Adrenal gland (tissue), 9 donors: ENCODE measurements at regions not wholly inside any gene's neighbourhood (a gene's known extent, or its start where the extent isn't known, plus 50 kb on each side); places are given as distances from the start of the nearest gene placed in this dataset.

Source experiments
- DNase-seq, 7 donors: peaks; one replicate each; pipeline ENCODE4 v3.0.0-alpha.2; 2019 to 2020
- H3K27ac ChIP-seq, 5 donors: fragments of 200-600 bp; sonication (generic) in 4 of 5; 1 replicate in 3 of 5; 2 replicates in 2 of 5; pipeline versions ENCODE4 v1.5.1 to v1.8.0; 2016 to 2020; ENCODE audit warnings: mild to moderate bottlenecking in 1 of 5
- H3K27me3 ChIP-seq: fragments of 200-600 bp; 2 replicates; pipeline ENCODE4 v1.8.0; 2021
- H3K36me3 ChIP-seq, 2 donors: fragments of 200-600 bp; replicated peaks in 1 of 2; 1 replicate in 1 of 2; 2 replicates in 1 of 2; pipeline versions ENCODE4 v1.5.1 to v1.8.0; 2018 to 2022
- H3K4me1 ChIP-seq, 2 donors: fragments of 200-600 bp; replicated peaks in 1 of 2; 1 replicate in 1 of 2; 2 replicates in 1 of 2; pipeline versions ENCODE4 v1.5.1 to v1.8.0; 2018 to 2021
- H3K4me3 ChIP-seq, 4 donors: fragments of 200-600 bp; sonication (generic) in 3 of 4; one replicate each; pipeline ENCODE4 v1.5.1; 2016 to 2018
- H3K9me3 ChIP-seq, 3 donors: fragments of 200-600 bp; sonication (generic) in 1 of 3; replicated peaks in 1 of 3; 1 replicate in 2 of 3; 2 replicates in 1 of 3; pipeline versions ENCODE4 v1.5.1 to v1.8.0; 2016 to 2021
- POLR2A ChIP-seq, 2 donors: fragments of 450-650 bp; IDR thresholded peaks; one replicate each; pipeline ENCODE4 v1.6.1; 2017; ENCODE audit warnings: antibody characterized with exemption in 2 of 2, mild to moderate bottlenecking in 2 of 2, moderate library complexity in 1 of 2
- WGBS, 4 donors: extraction: QIAGEN DNeasy Blood & Tissue Kit in 2 of 4; methylation state at CpG; one replicate each; pipeline versions ENCODE4 v1.1.5 to v1.1.7; 2013 to 2017; 5-methylcytosine and 5-hydroxymethylcytosine counted together
- intact Hi-C, 2 donors: fragments of 100-400 bp; cut with DNase I; formaldehyde crosslinking; loops; one replicate each; pipeline versions ENCODE4 v1.14.1 to v1.15.0; 2022 to 2023
- TF ChIP-seq, protein P1 (sequence below), 6 experiments: fragments of 450-650 bp in 4 of 6; fragments of 200-600 bp in 2 of 6; sonication (generic) in 1 of 6; IDR thresholded peaks; 1 replicate in 5 of 6; 2 replicates in 1 of 6; pipeline versions ENCODE4 v1.5.1 to v1.8.0; 2016 to 2021; ENCODE audit warnings: antibody characterized with exemption in 6 of 6, mild to moderate bottlenecking in 2 of 6, moderate library complexity in 1 of 6
- donor health status: healthy with polysubstance abuse.
- donor health status: Bipolar disorder and iron deficiency.
- donor health status: DM: yes; HTN: yes; CAD: no.
- donor health status: DM: no; HTN: no; CAD: no.
- donor health status: DM: no; HTN: no; CAD: no.

DNA sequence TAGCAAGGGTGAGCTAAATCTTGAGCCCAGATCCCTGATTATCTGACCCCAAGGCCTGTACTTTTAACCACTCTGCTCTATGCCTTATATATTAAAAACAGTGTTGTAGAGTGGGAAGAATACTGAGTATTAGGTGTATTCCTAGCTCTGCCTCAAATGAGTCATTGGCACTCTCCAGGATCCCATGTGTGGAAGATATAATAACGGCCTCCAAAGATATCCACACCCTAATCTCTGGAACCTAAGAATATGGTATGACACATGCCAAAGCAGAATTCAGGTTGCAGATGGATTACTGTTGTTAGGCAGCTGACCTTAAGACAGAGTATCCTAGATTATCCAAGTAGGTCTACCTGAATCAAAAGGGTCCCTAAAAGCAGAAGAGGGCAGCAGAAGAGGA lies 110.8 kb downstream of the ADRB2 start:
- no peaks in the 10 kb centered on the region for H3K4me1 ChIP-seq
- no peaks in the 10 kb centered on the region for H3K9me3 ChIP-seq
- H3K27me3 ChIP-seq: no peaks in the 10 kb centered on the region
- no peak for DNase-seq
- TF ChIP-seq POLR2A (IDR thresholded peaks at IDR 0.05): no peak
- TF ChIP-seq, protein P1, sequence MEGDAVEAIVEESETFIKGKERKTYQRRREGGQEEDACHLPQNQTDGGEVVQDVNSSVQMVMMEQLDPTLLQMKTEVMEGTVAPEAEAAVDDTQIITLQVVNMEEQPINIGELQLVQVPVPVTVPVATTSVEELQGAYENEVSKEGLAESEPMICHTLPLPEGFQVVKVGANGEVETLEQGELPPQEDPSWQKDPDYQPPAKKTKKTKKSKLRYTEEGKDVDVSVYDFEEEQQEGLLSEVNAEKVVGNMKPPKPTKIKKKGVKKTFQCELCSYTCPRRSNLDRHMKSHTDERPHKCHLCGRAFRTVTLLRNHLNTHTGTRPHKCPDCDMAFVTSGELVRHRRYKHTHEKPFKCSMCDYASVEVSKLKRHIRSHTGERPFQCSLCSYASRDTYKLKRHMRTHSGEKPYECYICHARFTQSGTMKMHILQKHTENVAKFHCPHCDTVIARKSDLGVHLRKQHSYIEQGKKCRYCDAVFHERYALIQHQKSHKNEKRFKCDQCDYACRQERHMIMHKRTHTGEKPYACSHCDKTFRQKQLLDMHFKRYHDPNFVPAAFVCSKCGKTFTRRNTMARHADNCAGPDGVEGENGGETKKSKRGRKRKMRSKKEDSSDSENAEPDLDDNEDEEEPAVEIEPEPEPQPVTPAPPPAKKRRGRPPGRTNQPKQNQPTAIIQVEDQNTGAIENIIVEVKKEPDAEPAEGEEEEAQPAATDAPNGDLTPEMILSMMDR (IDR thresholded peaks at IDR 0.05): no peak
- WGBS, 4 donors: 64 to 100% (median 82%) methylated on average over 1 of the region's 1 CpG
- H3K4me3 ChIP-seq: no peak overlapping the region
- H3K27ac ChIP-seq: no peak overlapping the region
- intact Hi-C loops: no loop called here
- no peaks in the 10 kb centered on the region for H3K36me3 ChIP-seq

DNA sequence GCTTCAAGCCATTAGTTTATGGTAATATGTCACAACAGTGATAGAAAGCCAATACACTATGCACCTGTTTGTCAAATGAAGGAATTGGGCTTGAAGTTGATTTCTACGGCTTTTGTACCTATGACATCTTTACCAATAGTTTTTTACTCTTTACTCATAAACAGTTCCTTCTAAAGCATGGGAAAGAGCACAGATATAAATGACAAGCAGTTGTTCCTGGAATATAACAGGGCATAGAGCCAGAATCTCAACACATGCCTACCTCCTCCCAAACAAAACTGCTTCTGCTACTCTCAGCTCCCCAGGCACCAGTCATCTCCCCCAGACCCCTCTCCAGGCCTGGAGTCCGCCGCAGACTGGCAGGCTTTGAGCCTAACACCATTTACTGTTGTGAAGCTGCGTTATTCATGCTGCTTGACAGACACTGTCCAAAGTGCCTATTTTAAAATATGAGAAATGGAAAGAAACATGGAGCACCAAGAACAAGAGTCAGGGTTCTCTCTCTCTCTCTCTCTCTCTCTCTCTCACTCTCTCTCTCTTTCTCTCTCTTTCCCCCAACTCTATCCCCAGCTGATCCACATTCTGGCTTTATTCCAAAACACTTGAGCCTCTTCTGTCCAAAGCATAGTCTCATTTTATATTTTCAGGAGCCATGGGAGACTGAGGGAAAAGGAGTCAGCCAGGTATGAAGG lies 111.6 kb downstream of the ADRB2 start:
- intact Hi-C loops: no loop called here

DNA sequence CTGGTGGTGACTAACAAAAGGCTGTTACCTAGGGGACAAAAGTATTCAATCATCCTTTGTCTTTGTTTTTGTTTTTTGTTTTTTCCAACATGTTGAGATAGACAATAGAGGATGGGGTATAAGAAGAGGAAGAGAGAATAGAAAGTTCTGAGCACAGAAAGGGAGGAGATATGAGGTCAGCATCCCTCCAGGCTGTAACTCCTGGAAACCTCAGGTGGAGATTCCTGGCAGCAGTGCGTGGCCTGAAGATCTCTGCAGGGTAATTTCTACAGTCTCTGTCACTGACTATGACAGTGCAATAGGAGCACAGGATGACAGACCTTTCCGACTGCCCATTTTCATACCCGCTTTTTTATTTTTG lies 112.1 kb downstream of the ADRB2 start:
- WGBS, 4 donors: 79 to 91% (median 84%) methylated on average over 3 of the region's 3 CpGs
- intact Hi-C loops: no loop called here
- no peak for TF ChIP-seq POLR2A (IDR thresholded peaks at IDR 0.05)
- TF ChIP-seq, protein P1 (IDR thresholded peaks at IDR 0.05): no peak
- Histone ChIP-seq H3K9me3 (no peaks in the 10 kb centered on the region), H3K4me3 (no peak overlapping the region), H3K27ac (no peak overlapping the region), H3K4me1 (no peaks in the 10 kb centered on the region), H3K27me3 (no peaks in the 10 kb centered on the region), H3K36me3 (no peaks in the 10 kb centered on the region)
- DNase-seq: no peak

More for the DNA sequence above, 111.6 kb downstream of the ADRB2 start:
- DNase-seq: no peak
- no peaks in the 10 kb centered on the region for H3K9me3 ChIP-seq
- no peaks in the 10 kb centered on the region for H3K27me3 ChIP-seq
- H3K27ac ChIP-seq: no peak overlapping the region
- no peak overlapping the region for H3K4me3 ChIP-seq
- TF ChIP-seq POLR2A (IDR thresholded peaks at IDR 0.05): no peak
- TF ChIP-seq, protein P1 (IDR thresholded peaks at IDR 0.05): no peak
- no peaks in the 10 kb centered on the region for H3K4me1 ChIP-seq
- no peaks in the 10 kb centered on the region for H3K36me3 ChIP-seq
- WGBS, 4 donors: 78 to 92% (median 86%) methylated on average over 4 of the region's 4 CpGs

DNA sequence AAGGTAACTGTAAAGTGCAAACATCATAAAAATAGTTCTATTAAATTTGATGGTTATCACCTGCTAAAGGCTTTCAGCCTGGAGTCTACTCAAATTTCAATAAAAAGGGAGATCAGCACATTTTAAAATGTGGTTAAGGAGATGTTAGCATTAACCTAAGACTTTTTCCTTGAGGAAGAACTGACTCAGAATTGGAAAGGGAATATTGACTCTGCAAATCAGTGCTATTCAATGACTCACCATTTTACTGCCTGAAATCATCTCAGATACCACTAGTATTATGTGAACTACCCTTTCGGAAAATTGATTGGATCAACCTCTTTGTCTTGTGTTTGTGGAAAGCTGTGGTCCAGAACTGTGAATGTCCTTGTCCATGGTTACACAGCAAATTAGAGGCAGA lies 113.3 kb downstream of the ADRB2 start:
- H3K4me3 ChIP-seq: no peak overlapping the region
- intact Hi-C loops: no loop called here
- H3K27ac ChIP-seq: no peak overlapping the region
- DNase-seq: no peak
- H3K9me3 ChIP-seq: no peaks in the 10 kb centered on the region
- WGBS, 4 donors: 89 to 100% (median 92%) methylated on average over 1 of the region's 1 CpG
- no peak for TF ChIP-seq POLR2A (IDR thresholded peaks at IDR 0.05)
- TF ChIP-seq, protein P1 (IDR thresholded peaks at IDR 0.05): no peak
- H3K36me3 ChIP-seq: no peaks in the 10 kb centered on the region
- H3K27me3 ChIP-seq: no peaks in the 10 kb centered on the region
- no peaks in the 10 kb centered on the region for H3K4me1 ChIP-seq
